ENCODE measurements at regions not wholly inside any gene's neighbourhood (a gene's known extent, or its start where the extent isn't known, plus 50 kb on each side); places are given as distances from the start of the nearest gene placed in this dataset.

DNA sequence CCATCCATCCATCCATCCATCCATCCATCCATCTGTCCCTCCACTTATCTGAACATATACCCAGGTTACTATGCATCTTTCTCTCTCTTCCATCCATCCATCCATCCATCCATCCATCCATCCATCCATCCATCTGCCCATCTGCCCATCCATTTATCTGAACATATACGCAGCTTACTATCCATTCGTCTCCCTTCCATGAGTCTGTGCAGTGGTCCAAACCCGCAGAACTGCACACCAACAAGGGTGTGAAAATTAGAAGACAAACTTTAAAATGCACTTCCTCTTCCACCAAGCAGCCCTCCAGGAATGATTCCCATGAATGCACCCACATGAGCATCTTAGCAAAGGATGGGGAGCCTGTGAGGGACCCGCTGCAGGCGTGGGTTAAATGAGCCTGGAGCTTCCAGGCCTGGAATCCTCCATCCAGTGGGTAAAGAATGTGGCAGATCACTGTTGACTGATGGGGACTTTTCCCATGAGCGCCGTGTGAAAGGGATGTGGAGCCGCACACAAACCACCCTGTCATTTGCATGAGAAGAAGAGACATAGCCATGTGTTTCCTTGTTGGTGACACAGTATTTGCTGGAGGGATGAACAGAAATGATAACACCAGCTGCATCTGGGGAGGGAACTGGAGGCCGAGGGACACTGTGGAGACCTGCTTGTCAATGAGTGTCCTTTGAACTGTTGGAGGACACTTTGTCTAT lies 376.6 kb downstream of the ADGRD1 start:
- DNase-seq = no peak
- Histone ChIP-seq H3K36me3 (ENCODE audit: insufficient read depth in 1 of 2, low read depth in 1 of 2) (no peaks in the 10 kb centered on the region), H3K27ac (no peak overlapping the region), H3K9me3 (no peaks in the 10 kb centered on the region), H3K4me1 (no peaks in the 10 kb centered on the region), H3K4me3 (no peak overlapping the region), H3K27me3 (ENCODE audit: insufficient read depth in 3 of 3, low read length in 2 of 3) (peaks cover 0 to 2% (median 0%) of the 10 kb centered on the region in 3 donors)
- TF ChIP-seq, protein P1, sequence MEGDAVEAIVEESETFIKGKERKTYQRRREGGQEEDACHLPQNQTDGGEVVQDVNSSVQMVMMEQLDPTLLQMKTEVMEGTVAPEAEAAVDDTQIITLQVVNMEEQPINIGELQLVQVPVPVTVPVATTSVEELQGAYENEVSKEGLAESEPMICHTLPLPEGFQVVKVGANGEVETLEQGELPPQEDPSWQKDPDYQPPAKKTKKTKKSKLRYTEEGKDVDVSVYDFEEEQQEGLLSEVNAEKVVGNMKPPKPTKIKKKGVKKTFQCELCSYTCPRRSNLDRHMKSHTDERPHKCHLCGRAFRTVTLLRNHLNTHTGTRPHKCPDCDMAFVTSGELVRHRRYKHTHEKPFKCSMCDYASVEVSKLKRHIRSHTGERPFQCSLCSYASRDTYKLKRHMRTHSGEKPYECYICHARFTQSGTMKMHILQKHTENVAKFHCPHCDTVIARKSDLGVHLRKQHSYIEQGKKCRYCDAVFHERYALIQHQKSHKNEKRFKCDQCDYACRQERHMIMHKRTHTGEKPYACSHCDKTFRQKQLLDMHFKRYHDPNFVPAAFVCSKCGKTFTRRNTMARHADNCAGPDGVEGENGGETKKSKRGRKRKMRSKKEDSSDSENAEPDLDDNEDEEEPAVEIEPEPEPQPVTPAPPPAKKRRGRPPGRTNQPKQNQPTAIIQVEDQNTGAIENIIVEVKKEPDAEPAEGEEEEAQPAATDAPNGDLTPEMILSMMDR (IDR thresholded peaks at IDR 0.05) = no peak
- intact Hi-C loops (cut with DNase I) = no loop called here
- no peak for ATAC-seq
- WGBS, 3 donors = 71 to 88% (median 81%) methylated on average over 9 of the region's 9 CpGs

DNA sequence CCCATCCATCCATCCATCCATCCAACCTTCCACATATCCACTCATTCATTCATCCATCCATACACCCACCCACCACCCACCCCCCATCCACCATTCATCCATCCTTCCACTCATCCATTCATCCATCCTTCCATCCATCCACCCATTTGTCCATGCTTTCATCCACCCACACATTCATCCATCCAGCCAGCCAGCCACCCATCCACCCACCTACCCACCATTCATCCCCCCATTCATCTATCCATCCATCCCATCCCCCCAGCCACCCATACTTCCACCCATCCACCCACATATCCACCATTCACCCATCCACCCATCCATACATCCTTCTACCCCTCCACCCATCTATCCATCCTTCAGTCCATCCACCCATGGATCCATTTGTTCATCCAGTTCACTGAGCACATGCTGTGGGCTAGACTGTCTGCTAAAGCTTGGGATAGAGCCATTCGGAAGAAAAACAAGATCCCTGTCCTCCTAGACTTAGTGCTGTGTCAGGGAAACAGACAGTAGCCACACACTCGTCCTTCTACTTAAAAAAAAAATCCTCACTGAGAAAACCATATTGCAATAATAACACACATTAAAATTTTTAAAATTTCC lies 377.5 kb downstream of the ADGRD1 start:
- no peak for ATAC-seq
- Histone ChIP-seq H3K27ac (no peak overlapping the region), H3K9me3 (no peaks in the 10 kb centered on the region), H3K27me3 (ENCODE audit: insufficient read depth in 3 of 3, low read length in 2 of 3) (no peaks in the 10 kb centered on the region), H3K4me3 (no peak overlapping the region), H3K4me1 (no peaks in the 10 kb centered on the region), H3K36me3 (ENCODE audit: insufficient read depth in 1 of 2, low read depth in 1 of 2) (no peaks in the 10 kb centered on the region)
- no peak for DNase-seq
- TF ChIP-seq, protein P1 (IDR thresholded peaks at IDR 0.05) = no peak
- intact Hi-C loops (cut with DNase I) = no loop called here
- WGBS, 3 donors = 65 to 70% (median 67%) methylated on average over 2 of the region's 2 CpGs

DNA sequence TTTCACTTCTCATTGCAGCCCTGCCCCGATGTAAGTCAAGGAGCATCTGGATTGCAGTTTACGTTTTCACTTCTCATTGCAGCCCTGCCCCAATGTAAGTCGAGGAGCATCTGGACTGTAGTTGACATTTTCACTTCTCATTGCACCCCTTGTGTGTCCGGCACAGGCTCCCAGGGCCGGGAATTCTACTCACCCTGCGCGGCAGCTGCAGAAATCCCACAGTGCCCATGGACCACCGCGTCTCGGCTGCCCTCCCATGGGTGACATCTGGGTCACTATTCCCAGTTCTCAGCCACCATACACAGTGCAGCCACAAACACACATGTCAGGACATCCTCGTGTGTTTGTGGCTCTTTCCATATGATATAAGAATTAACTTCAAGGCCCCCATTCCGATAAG lies 378.5 kb downstream of the ADGRD1 start:
- TF ChIP-seq, protein P1 (IDR thresholded peaks at IDR 0.05) = no peak
- Histone ChIP-seq H3K4me3 (no peak overlapping the region), H3K9me3 (no peaks in the 10 kb centered on the region), H3K4me1 (no peaks in the 10 kb centered on the region), H3K27ac (no peak overlapping the region), H3K27me3 (ENCODE audit: insufficient read depth in 3 of 3, low read length in 2 of 3) (no peaks in the 10 kb centered on the region), H3K36me3 (ENCODE audit: insufficient read depth in 1 of 2, low read depth in 1 of 2) (no peaks in the 10 kb centered on the region)
- intact Hi-C loops (cut with DNase I) = no loop called here
- 72 to 78% (median 74%) methylated on average over 12 of the region's 12 CpGs for WGBS, 3 donors
- DNase-seq (no peak), ATAC-seq (no peak)

DNA sequence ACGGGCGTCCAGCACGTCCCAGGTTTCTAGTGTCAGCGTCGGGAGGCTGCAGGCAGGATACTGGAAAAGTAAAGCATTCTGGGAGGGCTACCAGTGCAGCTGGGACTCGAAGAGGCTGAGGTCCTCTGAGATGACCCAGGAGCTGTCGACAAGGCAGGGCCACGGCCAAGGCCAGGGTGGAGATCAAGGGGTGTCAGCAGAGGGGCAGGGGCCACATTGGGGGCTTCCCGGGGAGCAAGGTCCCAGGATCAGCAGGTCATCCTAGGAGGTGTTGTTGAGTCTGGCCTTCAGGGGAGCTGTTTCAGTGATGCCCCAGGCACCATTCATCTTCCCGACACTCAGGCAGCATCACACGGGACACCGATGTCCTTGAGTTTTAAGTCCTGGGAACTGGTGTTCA lies 377.8 kb upstream of the SFSWAP start:
- H3K9me3 ChIP-seq = no peaks in the 10 kb centered on the region

More for the DNA sequence above, 377.8 kb upstream of the SFSWAP start:
- Histone ChIP-seq H3K27ac (no peak overlapping the region), H3K4me3 (no peak overlapping the region), H3K27me3 (ENCODE audit: insufficient read depth in 3 of 3, low read length in 2 of 3) (no peaks in the 10 kb centered on the region), H3K4me1 (no peaks in the 10 kb centered on the region), H3K36me3 (ENCODE audit: insufficient read depth in 1 of 2, low read depth in 1 of 2) (no peaks in the 10 kb centered on the region)
- WGBS, 3 donors = 64 to 70% (median 65%) methylated on average over 11 to 12 of the region's 12 CpGs
- DNase-seq = no peak
- ATAC-seq = no peak
- TF ChIP-seq, protein P1 (IDR thresholded peaks at IDR 0.05) = no peak
- intact Hi-C loops (cut with DNase I) = no loop called here

All from psoas muscle (tissue), 7 donors.